ENCODE measurements at regions not wholly inside any gene's neighbourhood (a gene's known extent, or its start where the extent isn't known, plus 50 kb on each side); places are given as distances from the start of the nearest gene placed in this dataset.

DNA sequence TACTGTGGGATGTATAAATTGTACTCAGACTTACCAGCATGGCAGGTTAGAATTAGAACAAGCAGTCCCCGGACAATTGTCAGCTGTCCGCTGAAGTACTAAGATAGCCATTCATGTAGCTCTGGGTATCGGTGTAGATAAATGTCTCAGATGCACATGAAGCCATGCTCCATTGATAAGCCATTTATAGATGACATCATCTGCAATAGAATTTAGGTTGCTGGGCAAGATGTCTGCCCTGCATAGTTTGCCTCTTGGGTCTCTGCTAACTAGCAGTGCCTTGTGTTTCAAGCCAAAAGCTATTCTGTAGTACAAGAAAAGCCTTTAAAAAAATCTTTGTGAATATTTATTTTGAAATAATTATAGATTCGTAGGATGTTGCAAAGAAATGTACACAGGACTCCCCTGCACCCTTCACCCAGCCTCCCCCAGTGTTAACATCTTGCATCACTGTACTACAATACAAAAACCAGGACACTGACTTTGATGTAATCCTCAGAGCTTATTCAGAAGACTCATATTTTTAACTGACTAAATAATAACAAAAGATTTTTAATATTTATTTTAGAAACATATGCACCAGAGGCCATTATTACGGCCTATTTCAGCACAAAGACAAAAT, 220.6 kb upstream of the THRB start (continued):
- TF ChIP-seq, protein P1, sequence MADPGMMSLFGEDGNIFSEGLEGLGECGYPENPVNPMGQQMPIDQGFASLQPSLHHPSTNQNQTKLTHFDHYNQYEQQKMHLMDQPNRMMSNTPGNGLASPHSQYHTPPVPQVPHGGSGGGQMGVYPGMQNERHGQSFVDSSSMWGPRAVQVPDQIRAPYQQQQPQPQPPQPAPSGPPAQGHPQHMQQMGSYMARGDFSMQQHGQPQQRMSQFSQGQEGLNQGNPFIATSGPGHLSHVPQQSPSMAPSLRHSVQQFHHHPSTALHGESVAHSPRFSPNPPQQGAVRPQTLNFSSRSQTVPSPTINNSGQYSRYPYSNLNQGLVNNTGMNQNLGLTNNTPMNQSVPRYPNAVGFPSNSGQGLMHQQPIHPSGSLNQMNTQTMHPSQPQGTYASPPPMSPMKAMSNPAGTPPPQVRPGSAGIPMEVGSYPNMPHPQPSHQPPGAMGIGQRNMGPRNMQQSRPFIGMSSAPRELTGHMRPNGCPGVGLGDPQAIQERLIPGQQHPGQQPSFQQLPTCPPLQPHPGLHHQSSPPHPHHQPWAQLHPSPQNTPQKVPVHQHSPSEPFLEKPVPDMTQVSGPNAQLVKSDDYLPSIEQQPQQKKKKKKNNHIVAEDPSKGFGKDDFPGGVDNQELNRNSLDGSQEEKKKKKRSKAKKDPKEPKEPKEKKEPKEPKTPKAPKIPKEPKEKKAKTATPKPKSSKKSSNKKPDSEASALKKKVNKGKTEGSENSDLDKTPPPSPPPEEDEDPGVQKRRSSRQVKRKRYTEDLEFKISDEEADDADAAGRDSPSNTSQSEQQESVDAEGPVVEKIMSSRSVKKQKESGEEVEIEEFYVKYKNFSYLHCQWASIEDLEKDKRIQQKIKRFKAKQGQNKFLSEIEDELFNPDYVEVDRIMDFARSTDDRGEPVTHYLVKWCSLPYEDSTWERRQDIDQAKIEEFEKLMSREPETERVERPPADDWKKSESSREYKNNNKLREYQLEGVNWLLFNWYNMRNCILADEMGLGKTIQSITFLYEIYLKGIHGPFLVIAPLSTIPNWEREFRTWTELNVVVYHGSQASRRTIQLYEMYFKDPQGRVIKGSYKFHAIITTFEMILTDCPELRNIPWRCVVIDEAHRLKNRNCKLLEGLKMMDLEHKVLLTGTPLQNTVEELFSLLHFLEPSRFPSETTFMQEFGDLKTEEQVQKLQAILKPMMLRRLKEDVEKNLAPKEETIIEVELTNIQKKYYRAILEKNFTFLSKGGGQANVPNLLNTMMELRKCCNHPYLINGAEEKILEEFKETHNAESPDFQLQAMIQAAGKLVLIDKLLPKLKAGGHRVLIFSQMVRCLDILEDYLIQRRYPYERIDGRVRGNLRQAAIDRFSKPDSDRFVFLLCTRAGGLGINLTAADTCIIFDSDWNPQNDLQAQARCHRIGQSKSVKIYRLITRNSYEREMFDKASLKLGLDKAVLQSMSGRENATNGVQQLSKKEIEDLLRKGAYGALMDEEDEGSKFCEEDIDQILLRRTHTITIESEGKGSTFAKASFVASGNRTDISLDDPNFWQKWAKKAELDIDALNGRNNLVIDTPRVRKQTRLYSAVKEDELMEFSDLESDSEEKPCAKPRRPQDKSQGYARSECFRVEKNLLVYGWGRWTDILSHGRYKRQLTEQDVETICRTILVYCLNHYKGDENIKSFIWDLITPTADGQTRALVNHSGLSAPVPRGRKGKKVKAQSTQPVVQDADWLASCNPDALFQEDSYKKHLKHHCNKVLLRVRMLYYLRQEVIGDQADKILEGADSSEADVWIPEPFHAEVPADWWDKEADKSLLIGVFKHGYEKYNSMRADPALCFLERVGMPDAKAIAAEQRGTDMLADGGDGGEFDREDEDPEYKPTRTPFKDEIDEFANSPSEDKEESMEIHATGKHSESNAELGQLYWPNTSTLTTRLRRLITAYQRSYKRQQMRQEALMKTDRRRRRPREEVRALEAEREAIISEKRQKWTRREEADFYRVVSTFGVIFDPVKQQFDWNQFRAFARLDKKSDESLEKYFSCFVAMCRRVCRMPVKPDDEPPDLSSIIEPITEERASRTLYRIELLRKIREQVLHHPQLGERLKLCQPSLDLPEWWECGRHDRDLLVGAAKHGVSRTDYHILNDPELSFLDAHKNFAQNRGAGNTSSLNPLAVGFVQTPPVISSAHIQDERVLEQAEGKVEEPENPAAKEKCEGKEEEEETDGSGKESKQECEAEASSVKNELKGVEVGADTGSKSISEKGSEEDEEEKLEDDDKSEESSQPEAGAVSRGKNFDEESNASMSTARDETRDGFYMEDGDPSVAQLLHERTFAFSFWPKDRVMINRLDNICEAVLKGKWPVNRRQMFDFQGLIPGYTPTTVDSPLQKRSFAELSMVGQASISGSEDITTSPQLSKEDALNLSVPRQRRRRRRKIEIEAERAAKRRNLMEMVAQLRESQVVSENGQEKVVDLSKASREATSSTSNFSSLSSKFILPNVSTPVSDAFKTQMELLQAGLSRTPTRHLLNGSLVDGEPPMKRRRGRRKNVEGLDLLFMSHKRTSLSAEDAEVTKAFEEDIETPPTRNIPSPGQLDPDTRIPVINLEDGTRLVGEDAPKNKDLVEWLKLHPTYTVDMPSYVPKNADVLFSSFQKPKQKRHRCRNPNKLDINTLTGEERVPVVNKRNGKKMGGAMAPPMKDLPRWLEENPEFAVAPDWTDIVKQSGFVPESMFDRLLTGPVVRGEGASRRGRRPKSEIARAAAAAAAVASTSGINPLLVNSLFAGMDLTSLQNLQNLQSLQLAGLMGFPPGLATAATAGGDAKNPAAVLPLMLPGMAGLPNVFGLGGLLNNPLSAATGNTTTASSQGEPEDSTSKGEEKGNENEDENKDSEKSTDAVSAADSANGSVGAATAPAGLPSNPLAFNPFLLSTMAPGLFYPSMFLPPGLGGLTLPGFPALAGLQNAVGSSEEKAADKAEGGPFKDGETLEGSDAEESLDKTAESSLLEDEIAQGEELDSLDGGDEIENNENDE (IDR thresholded peaks at IDR 0.05; ENCODE audit: insufficient replicate concordance, low read length): no peak
- TF ChIP-seq PHF8 (conservative IDR thresholded peaks at IDR 0.05; ENCODE audit: low read depth, low read length) (no peak), RXRA (IDR thresholded peaks at IDR 0.05; ENCODE audit: insufficient read depth, low read depth, low read length) (no peak), NANOG (IDR thresholded peaks at IDR 0.05; ENCODE audit: insufficient read depth, low read depth, low read length, poor library complexity, severe bottlenecking) (no peak), KDM4A (IDR thresholded peaks at IDR 0.05; ENCODE audit: low read depth, low read length, severe bottlenecking) (no peak), TCF12 (IDR thresholded peaks at IDR 0.05; ENCODE audit: low read depth, low read length) (no peak), RFX5 (IDR thresholded peaks at IDR 0.05; ENCODE audit: borderline replicate concordance, low read depth, low read length) (no peak)
- TF ChIP-seq, protein P2, sequence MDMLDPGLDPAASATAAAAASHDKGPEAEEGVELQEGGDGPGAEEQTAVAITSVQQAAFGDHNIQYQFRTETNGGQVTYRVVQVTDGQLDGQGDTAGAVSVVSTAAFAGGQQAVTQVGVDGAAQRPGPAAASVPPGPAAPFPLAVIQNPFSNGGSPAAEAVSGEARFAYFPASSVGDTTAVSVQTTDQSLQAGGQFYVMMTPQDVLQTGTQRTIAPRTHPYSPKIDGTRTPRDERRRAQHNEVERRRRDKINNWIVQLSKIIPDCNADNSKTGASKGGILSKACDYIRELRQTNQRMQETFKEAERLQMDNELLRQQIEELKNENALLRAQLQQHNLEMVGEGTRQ (IDR thresholded peaks at IDR 0.05; ENCODE audit: low read length): no peak

Measured in H1 (cell line).